Body of pancreas (tissue), 4 donors: ENCODE measurements at regions not wholly inside any gene's neighbourhood (a gene's known extent, or its start where the extent isn't known, plus 50 kb on each side); places are given as distances from the start of the nearest gene placed in this dataset.

ENCODE experiments used
- CTCF ChIP-seq, 7 experiments: fragments of 450-650 bp in 4 of 7; fragments of 200-600 bp in 3 of 7; sonication (generic) in 3 of 7; IDR thresholded peaks; one replicate each; pipeline ENCODE4 v1.5.1; 2016 to 2019; ENCODE audit warnings: antibody characterized with exemption in 7 of 7
- POLR2A ChIP-seq, 3 donors: fragments of 450-650 bp; IDR thresholded peaks; one replicate each; pipeline ENCODE4 v1.6.1; 2016; ENCODE audit warnings: antibody characterized with exemption in 3 of 3, mild to moderate bottlenecking in 2 of 3

- TF ChIP-seq CTCF (IDR thresholded peaks at IDR 0.05) (no peak), POLR2A (IDR thresholded peaks at IDR 0.05) (no peak)
Observed at GRCh38 chr12:96136161-96136560, 58.0 kb upstream of the ELK3 start.
